ENCODE measurements at regions not wholly inside any gene's neighbourhood (a gene's known extent, or its start where the extent isn't known, plus 50 kb on each side); places are given as distances from the start of the nearest gene placed in this dataset.

DNA sequence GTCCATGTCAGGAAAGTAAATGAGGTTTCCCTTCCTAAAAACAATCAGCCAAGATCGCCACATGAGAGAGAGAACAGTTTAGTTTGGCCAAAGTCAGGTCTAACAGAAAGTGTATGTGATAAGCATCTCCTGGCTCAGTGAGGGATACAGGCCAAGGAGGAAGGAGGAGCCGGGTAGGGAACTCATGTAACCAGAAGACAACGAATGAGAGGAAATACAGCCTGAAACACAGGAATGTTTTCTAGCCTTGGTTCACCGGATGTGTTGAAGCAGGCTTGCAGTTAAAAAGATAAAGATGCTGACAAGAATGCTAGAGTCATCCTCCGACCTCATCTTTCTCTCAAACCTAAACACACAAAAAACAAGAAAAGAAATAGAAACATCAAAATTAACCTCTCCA, 283.9 kb upstream of the SIX2 start:
- TF ChIP-seq CTCF (IDR thresholded peaks at IDR 0.05), result no peak
- TF ChIP-seq EP300 (IDR thresholded peaks at IDR 0.05), result no peak
- no peak for TF ChIP-seq POLR2A (IDR thresholded peaks at IDR 0.05; ENCODE audit: low read depth)
- TF ChIP-seq POLR2AphosphoS5 (IDR thresholded peaks at IDR 0.05), result no peak
- no peaks in the 10 kb centered on the region for H3K27me3 ChIP-seq
- no peak for DNase-seq (ENCODE audit: extremely low spot score)
- no peaks in the 10 kb centered on the region for H3K4me1 ChIP-seq
- H3K27ac ChIP-seq (replicated peaks in 1 of 4), result no peak overlapping the region
- intact Hi-C loops (cut with DNase I), result no loop called here
- H3K4me3 ChIP-seq, result no peak overlapping the region
- no peaks in the 10 kb centered on the region for H3K9me3 ChIP-seq
- 41% methylated on average over 5 of the region's 5 CpGs for WGBS
- H3K36me3 ChIP-seq, result no peaks in the 10 kb centered on the region

DNA sequence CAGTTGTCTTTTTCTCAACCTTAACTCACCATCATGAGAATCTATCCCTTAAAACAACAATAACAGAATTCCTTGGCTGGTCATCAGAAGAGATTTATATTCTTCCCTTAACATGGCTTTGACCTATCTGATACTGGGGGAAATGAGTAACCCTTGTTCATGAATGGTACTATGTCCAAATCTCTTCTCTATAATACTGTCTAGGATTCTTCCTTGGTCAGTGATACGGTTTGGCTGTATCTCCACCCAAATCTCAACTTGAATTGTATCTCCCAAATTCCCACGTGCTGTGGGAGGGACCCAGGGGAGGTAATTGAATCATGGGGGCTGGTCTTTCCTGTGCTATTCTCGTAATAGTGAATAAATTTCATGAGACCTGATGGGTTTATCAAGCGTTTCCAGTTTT, 282.0 kb upstream of the SIX2 start:
- no peaks in the 10 kb centered on the region for H3K4me1 ChIP-seq
- no peaks in the 10 kb centered on the region for H3K9me3 ChIP-seq
- WGBS, result 81% methylated on average over 4 of the region's 4 CpGs
- intact Hi-C loops (cut with DNase I), result no loop called here
- no peaks in the 10 kb centered on the region for H3K36me3 ChIP-seq
- H3K4me3 ChIP-seq, result no peak overlapping the region
- H3K27ac ChIP-seq (replicated peaks in 1 of 4), result no peak overlapping the region
- TF ChIP-seq EP300 (IDR thresholded peaks at IDR 0.05) (no peak), CTCF (IDR thresholded peaks at IDR 0.05) (no peak), POLR2A (IDR thresholded peaks at IDR 0.05; ENCODE audit: low read depth) (no peak), POLR2AphosphoS5 (IDR thresholded peaks at IDR 0.05) (no peak)
- H3K27me3 ChIP-seq, result no peaks in the 10 kb centered on the region
- no peak for DNase-seq (ENCODE audit: extremely low spot score)

DNA sequence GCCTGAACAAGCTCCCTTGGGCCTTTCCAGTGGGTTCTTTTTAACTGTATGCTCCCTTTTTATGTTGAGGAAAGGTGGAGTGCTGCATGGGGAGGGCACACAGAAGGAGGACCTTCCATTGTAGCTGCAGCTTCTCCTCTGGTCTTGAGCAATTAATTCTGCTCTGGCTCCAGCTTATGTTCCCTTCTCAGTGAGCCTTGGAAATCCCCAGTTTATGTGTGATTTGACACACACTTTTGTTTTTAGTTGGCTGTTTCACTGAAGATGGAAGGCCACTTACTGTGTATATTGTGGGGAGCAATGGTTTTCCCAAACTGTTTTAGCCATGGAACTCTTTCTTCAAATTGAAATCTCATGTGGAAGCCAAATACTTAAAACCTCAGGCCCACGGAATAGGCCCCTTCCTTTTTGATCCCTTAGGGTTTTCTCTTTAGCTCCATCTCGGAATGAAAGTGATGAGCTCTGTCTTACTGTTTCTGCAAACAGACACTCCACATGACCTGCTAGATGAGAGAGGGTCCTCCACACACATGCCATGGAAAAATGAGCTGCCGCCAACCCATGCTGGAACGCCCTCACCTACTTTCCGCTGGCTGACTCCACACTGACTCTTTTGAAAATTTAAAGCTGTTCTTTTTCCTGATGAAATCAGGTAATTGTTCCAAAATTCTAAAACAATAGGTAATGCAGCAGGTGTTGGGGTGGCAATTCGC, 280.9 kb upstream of the SIX2 start:
- no peak for TF ChIP-seq EP300 (IDR thresholded peaks at IDR 0.05)
- no peak for TF ChIP-seq POLR2A (IDR thresholded peaks at IDR 0.05; ENCODE audit: low read depth)
- intact Hi-C loops (cut with DNase I), result no loop called here
- Histone ChIP-seq H3K27me3 (no peaks in the 10 kb centered on the region), H3K9me3 (no peaks in the 10 kb centered on the region), H3K27ac (replicated peaks in 1 of 4) (no peak overlapping the region), H3K4me3 (no peak overlapping the region), H3K4me1 (no peaks in the 10 kb centered on the region), H3K36me3 (no peaks in the 10 kb centered on the region)
- 99% methylated on average over 6 of the region's 6 CpGs for WGBS
- DNase-seq (ENCODE audit: extremely low spot score), result no peak

GRCh38 chr2:45288532-45289417, 279.5 kb upstream of the SIX2 start:
- Histone ChIP-seq H3K4me3 (no peak overlapping the region), H3K36me3 (no peaks in the 10 kb centered on the region), H3K27me3 (no peaks in the 10 kb centered on the region), H3K27ac (replicated peaks in 1 of 4) (no peak overlapping the region), H3K4me1 (no peaks in the 10 kb centered on the region), H3K9me3 (no peaks in the 10 kb centered on the region)
- intact Hi-C loops (cut with DNase I), result no loop called here
- TF ChIP-seq POLR2A (IDR thresholded peaks at IDR 0.05; ENCODE audit: low read depth) (no peak), POLR2AphosphoS5 (IDR thresholded peaks at IDR 0.05) (no peak), CTCF (IDR thresholded peaks at IDR 0.05) (no peak), EP300 (IDR thresholded peaks at IDR 0.05) (no peak)
- no peak for DNase-seq (ENCODE audit: extremely low spot score)
- 69% methylated on average over 6 of the region's 6 CpGs for WGBS

GRCh38 chr2:45287045-45287444, 277.8 kb upstream of the SIX2 start:
- Histone ChIP-seq H3K9me3 (no peaks in the 10 kb centered on the region), H3K4me3 (no peak overlapping the region), H3K27me3 (peaks cover 0 to 9% (median 0%) of the 10 kb centered on the region in 4 donors), H3K36me3 (no peaks in the 10 kb centered on the region), H3K4me1 (no peaks in the 10 kb centered on the region), H3K27ac (replicated peaks in 1 of 4) (no peak overlapping the region)
- DNase-seq (ENCODE audit: extremely low spot score), result no peak
- WGBS, result 75% methylated on average over 4 of the region's 4 CpGs
- no peak for TF ChIP-seq POLR2AphosphoS5 (IDR thresholded peaks at IDR 0.05)
- intact Hi-C loops (cut with DNase I), result no loop called here

Measured in esophagus muscularis mucosa (tissue), 4 donors.